GM12878 (cell line): ENCODE measurements at regions not wholly inside any gene's neighbourhood (a gene's known extent, or its start where the extent isn't known, plus 50 kb on each side); places are given as distances from the start of the nearest gene placed in this dataset.

Experiments used
- SREBF2 ChIP-seq: IDR thresholded peaks from 2 replicates; pipeline ENCODE4 v1.6.1; 2012; ENCODE audit warnings: mild to moderate bottlenecking, low read length
- ZNF274 ChIP-seq: IDR thresholded peaks from one replicate; pipeline ENCODE4 v1.8.0; 2011; ENCODE audit not compliant: insufficient read length, insufficient read depth
- TF ChIP-seq, protein P1 (sequence below), 3 experiments: IDR thresholded peaks in 2 of 3; conservative IDR thresholded peaks in 1 of 3; 2 replicates each; pipeline ENCODE4 v1.5.1; 2011; ENCODE audit warnings: low read depth in 3 of 3, low read length in 3 of 3, mild to moderate bottlenecking in 3 of 3, control low read depth in 2 of 3, moderate library complexity in 2 of 3, inconsistent platforms in 1 of 3, mixed read lengths in 1 of 3; ENCODE audit not compliant: control insufficient read depth in 2 of 3, insufficient read depth in 1 of 3; ENCODE audit errors: extremely low read depth in 1 of 3

DNA sequence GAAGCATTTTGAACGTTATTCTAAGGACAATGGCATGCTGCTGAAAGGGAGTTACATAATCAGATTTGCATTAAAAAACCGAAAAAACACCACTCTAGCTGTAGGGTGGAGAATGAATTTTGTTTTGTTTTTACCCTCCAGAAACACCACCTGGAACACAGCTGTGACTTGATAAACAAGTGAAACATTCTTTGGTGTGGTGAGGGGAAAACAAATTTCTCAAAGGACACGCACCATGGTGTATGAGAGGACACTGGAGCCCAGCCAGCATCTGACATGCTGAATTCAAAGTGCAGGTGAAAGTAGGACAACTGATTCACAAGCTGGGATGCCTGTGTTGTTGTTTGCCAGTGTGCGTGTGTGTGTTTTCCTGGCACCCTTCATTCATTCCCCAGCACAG, 554.5 kb upstream of the TBL1XR1 start:
- TF ChIP-seq ZNF274 (no peak), SREBF2 (no peak)
- TF ChIP-seq, protein P1, sequence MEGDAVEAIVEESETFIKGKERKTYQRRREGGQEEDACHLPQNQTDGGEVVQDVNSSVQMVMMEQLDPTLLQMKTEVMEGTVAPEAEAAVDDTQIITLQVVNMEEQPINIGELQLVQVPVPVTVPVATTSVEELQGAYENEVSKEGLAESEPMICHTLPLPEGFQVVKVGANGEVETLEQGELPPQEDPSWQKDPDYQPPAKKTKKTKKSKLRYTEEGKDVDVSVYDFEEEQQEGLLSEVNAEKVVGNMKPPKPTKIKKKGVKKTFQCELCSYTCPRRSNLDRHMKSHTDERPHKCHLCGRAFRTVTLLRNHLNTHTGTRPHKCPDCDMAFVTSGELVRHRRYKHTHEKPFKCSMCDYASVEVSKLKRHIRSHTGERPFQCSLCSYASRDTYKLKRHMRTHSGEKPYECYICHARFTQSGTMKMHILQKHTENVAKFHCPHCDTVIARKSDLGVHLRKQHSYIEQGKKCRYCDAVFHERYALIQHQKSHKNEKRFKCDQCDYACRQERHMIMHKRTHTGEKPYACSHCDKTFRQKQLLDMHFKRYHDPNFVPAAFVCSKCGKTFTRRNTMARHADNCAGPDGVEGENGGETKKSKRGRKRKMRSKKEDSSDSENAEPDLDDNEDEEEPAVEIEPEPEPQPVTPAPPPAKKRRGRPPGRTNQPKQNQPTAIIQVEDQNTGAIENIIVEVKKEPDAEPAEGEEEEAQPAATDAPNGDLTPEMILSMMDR (IDR thresholded peaks at IDR 0.05 in 2 of 3, conservative IDR thresholded peaks at IDR 0.05 in 1 of 3; ENCODE audit: control insufficient read depth in 2 of 3, extremely low read depth in 1 of 3, insufficient read depth in 1 of 3, low read depth in 3 of 3, low read length in 3 of 3): no peak
